ENCODE measurements at regions not wholly inside any gene's neighbourhood (a gene's known extent, or its start where the extent isn't known, plus 50 kb on each side); places are given as distances from the start of the nearest gene placed in this dataset.

GRCh38 chr17:71828182-71828596 is 292.6 kb upstream of the SOX9 start:
- TF ChIP-seq SMC3 (IDR thresholded peaks at IDR 0.05), result no peak
- TF ChIP-seq CTCF (IDR thresholded peaks at IDR 0.05), result no peak
- no peak for TF ChIP-seq EP300 (IDR thresholded peaks at IDR 0.05)
- no peak for TF ChIP-seq MAX (IDR thresholded peaks at IDR 0.05)
- TF ChIP-seq HDAC2 (IDR thresholded peaks at IDR 0.05), result no peak
- TF ChIP-seq HES2 (IDR thresholded peaks at IDR 0.05), result no peak
- TF ChIP-seq POLR2A (IDR thresholded peaks at IDR 0.05; ENCODE audit: low read length), result no peak
- TF ChIP-seq, protein P1, sequence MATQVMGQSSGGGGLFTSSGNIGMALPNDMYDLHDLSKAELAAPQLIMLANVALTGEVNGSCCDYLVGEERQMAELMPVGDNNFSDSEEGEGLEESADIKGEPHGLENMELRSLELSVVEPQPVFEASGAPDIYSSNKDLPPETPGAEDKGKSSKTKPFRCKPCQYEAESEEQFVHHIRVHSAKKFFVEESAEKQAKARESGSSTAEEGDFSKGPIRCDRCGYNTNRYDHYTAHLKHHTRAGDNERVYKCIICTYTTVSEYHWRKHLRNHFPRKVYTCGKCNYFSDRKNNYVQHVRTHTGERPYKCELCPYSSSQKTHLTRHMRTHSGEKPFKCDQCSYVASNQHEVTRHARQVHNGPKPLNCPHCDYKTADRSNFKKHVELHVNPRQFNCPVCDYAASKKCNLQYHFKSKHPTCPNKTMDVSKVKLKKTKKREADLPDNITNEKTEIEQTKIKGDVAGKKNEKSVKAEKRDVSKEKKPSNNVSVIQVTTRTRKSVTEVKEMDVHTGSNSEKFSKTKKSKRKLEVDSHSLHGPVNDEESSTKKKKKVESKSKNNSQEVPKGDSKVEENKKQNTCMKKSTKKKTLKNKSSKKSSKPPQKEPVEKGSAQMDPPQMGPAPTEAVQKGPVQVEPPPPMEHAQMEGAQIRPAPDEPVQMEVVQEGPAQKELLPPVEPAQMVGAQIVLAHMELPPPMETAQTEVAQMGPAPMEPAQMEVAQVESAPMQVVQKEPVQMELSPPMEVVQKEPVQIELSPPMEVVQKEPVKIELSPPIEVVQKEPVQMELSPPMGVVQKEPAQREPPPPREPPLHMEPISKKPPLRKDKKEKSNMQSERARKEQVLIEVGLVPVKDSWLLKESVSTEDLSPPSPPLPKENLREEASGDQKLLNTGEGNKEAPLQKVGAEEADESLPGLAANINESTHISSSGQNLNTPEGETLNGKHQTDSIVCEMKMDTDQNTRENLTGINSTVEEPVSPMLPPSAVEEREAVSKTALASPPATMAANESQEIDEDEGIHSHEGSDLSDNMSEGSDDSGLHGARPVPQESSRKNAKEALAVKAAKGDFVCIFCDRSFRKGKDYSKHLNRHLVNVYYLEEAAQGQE (IDR thresholded peaks at IDR 0.05), result no peak
- no peak for TF ChIP-seq PHF8 (IDR thresholded peaks at IDR 0.05; ENCODE audit: borderline replicate concordance, low read depth)
